GM12873 (cell line): ENCODE measurements at regions not wholly inside any gene's neighbourhood (a gene's known extent, or its start where the extent isn't known, plus 50 kb on each side); places are given as distances from the start of the nearest gene placed in this dataset.

Experiments used
- TF ChIP-seq, protein P1 (sequence below): IDR thresholded peaks from 2 replicates; pipeline ENCODE4 v1.5.1; 2012; ENCODE audit warnings: low read depth, mild to moderate bottlenecking, moderate library complexity, low read length, control low read depth; ENCODE audit not compliant: insufficient read depth; ENCODE audit errors: missing control alignments

- TF ChIP-seq, protein P1, sequence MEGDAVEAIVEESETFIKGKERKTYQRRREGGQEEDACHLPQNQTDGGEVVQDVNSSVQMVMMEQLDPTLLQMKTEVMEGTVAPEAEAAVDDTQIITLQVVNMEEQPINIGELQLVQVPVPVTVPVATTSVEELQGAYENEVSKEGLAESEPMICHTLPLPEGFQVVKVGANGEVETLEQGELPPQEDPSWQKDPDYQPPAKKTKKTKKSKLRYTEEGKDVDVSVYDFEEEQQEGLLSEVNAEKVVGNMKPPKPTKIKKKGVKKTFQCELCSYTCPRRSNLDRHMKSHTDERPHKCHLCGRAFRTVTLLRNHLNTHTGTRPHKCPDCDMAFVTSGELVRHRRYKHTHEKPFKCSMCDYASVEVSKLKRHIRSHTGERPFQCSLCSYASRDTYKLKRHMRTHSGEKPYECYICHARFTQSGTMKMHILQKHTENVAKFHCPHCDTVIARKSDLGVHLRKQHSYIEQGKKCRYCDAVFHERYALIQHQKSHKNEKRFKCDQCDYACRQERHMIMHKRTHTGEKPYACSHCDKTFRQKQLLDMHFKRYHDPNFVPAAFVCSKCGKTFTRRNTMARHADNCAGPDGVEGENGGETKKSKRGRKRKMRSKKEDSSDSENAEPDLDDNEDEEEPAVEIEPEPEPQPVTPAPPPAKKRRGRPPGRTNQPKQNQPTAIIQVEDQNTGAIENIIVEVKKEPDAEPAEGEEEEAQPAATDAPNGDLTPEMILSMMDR: no peak
These were observed 267.7 kb upstream of the TET2 start for GRCh38 chr4:104878936-104879335.

GRCh38 chr4:104879367-104879766 is 267.3 kb upstream of the TET2 start:
- TF ChIP-seq, protein P1: no peak

DNA sequence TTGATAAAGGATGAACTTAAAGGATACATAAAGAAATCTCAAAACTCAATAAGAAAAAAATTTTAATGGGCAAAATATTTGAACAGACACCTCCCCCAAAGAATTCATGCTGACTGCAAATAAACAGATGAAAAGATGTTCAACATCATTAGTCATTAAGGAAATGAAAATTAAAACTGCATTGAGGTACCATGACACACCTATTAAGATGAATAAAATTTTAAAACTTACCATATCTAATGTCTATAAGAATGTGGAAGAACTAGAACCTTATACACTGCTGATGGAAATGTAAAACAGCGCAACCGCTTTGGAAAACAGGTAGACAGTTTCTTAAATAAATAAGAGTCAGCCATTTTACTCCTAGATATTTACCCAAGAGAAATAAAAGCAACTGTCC is 266.8 kb upstream of the TET2 start:
- TF ChIP-seq, protein P1: no peak

DNA sequence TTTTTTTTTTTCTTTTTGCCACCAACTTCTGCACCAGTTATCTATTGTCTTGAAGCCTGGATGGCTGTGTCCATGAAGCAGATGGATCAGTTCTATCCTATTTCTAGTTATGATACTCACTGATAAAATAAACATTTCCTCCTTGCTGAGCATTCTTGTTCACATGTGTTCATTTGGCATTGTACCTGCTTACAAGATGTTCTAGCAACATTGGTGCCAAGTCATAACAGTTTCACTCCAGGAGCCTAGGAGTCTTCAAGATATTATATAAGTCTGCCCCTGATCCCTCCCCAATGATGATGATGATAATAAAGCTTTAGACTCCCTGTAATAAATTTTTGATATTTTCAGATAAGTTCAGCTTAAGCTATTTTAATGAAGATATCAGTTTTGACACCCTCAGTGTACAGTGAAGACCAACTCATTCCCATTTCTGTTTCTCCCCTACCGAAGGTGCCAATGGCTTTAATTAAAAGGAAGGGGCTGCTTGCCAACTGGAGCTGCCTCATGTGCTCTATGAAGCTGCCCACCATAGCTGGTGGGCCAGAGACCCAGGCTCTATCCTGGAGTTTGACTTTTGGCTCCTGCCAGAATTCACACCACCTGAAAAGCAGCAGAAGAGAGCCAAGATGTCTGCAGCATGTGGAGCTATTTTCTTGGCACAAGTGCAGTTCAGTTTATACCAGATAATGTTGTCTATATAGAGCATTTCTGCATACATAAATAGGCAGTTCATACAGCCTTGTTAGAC is 265.4 kb upstream of the TET2 start:
- TF ChIP-seq, protein P1: no peak

GRCh38 chr4:104890598-104891275 is 255.9 kb upstream of the TET2 start:
- TF ChIP-seq, protein P1: no peak

DNA sequence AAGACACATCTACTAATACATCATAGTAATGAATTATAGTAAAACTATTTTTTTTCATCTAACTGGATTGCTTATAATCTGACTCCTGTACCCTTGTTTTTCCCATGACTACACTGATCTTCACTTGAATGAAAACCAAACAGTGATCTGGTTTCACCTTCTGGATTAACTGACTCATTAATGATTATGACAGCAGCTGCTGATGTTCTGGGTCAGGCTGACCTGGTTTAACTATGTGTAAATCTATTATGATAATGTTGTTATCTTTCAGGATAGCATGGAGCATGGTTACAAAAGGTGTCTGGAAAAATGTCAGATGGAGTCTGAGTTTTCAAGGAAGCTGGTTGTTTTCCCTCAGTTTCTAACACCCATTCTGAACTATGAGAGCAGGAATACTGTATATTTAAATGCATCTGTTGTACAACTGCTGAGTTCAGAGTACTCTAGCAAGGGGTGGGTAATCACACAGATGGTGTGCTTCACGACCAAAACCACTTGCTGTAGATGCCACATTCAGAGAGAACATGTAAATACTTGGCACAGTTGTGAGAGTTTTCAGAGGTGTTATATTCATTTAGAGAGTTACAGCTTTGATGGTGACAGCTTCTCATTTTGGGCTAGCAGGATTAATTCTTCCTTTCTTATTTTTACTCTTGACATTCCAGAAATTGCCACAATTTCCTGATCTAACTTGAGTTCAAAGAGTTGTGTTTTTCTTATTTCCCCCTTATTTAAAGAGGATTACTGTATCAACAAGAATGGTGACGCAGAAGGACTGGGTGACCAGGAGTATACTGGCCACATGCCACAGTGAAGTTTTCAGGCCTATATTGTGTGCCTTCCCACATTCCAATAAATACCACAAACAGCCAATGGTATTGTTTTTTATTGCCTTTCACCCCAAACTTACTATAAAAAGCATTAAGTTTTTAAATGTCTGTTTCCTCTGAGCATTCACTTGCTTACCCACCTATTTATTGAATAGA is 249.7 kb upstream of the TET2 start:
- TF ChIP-seq, protein P1: no peak
